H9 (cell line): ENCODE measurements at regions not wholly inside any gene's neighbourhood (a gene's known extent, or its start where the extent isn't known, plus 50 kb on each side); places are given as distances from the start of the nearest gene placed in this dataset.
A peak's percentile ranks its signal among the peaks of the same experiment; 100 is the strongest.

Experiments used
- DNase-seq: peaks from one replicate; pipeline ENCODE4 v3.0.0-alpha.2; 2017
- H2AFZ ChIP-seq: one replicate; pipeline ENCODE4 v1.6.1; 2013; ENCODE audit warnings: mild to moderate bottlenecking, low read length, control low read depth, moderate library complexity
- H2AK5ac ChIP-seq: 2 replicates; pipeline ENCODE4 v1.6.1; 2013; ENCODE audit warnings: low read length, control low read depth, mixed read lengths; ENCODE audit not compliant: insufficient read length
- H2BK120ac ChIP-seq: one replicate; pipeline ENCODE4 v1.6.1; 2013; ENCODE audit warnings: low read depth, mild to moderate bottlenecking, low read length, control low read depth, inconsistent platforms; ENCODE audit not compliant: poor library complexity, severe bottlenecking
- H2BK12ac ChIP-seq: 2 replicates; pipeline ENCODE4 v1.6.1; 2013; ENCODE audit warnings: low read length, control low read depth, mixed read lengths, low read depth; ENCODE audit not compliant: insufficient read length
- H2BK15ac ChIP-seq: 2 replicates; pipeline ENCODE4 v1.6.1; 2013; ENCODE audit warnings: low read depth, low read length, control low read depth
- H2BK20ac ChIP-seq: one replicate; pipeline ENCODE4 v1.6.1; 2013; ENCODE audit warnings: low read depth, mild to moderate bottlenecking, low read length, control low read depth, inconsistent platforms; ENCODE audit not compliant: poor library complexity, severe bottlenecking
- H2BK5ac ChIP-seq: 2 replicates; pipeline ENCODE4 v1.6.1; 2013; ENCODE audit warnings: low read length, control low read depth, mixed read lengths; ENCODE audit not compliant: insufficient read length
- H3K14ac ChIP-seq: 2 replicates; pipeline ENCODE4 v1.6.1; 2013; ENCODE audit warnings: low read length, control low read depth; ENCODE audit not compliant: insufficient read depth
- H3K18ac ChIP-seq: 2 replicates; pipeline ENCODE4 v1.6.1; 2013; ENCODE audit warnings: low read depth, mild to moderate bottlenecking, mixed read lengths, low read length, control low read depth; ENCODE audit not compliant: insufficient read length
- H3K23ac ChIP-seq: 2 replicates; pipeline ENCODE4 v1.6.1; 2013; ENCODE audit warnings: low read length, control low read depth, mixed read lengths, low read depth; ENCODE audit not compliant: insufficient read length
- H3K23me2 ChIP-seq: 2 replicates; pipeline ENCODE4 v1.6.1; 2013; ENCODE audit warnings: low read depth, mild to moderate bottlenecking, mixed read lengths, low read length, control low read depth; ENCODE audit not compliant: insufficient read length, poor library complexity, severe bottlenecking
- H3K27ac ChIP-seq: 2 replicates; pipeline ENCODE4 v1.5.1; 2013; ENCODE audit warnings: low read length, control low read depth, mixed read lengths, low read depth; ENCODE audit not compliant: insufficient read length
- H3K27me3 ChIP-seq: 2 replicates; pipeline ENCODE4 v1.6.1; 2013; ENCODE audit warnings: low read length, control low read depth, inconsistent platforms; ENCODE audit not compliant: insufficient read depth
- H3K4ac ChIP-seq: 2 replicates; pipeline ENCODE4 v1.6.1; 2013; ENCODE audit warnings: low read depth, mild to moderate bottlenecking, control low read depth, inconsistent platforms, low read length, moderate library complexity
- H3K4me1 ChIP-seq: 2 replicates; pipeline ENCODE4 v1.6.1; 2013; ENCODE audit warnings: low read length, control low read depth, inconsistent platforms; ENCODE audit not compliant: insufficient read depth
- H3K4me2 ChIP-seq: 2 replicates; pipeline ENCODE4 v1.6.1; 2013; ENCODE audit warnings: low read length, control low read depth, mixed read lengths; ENCODE audit not compliant: insufficient read length, insufficient read depth
- H3K56ac ChIP-seq: 2 replicates; pipeline ENCODE4 v1.6.1; 2013; ENCODE audit warnings: low read depth, mild to moderate bottlenecking, mixed read lengths, low read length, control low read depth; ENCODE audit not compliant: insufficient read length
- H3K79me1 ChIP-seq: 2 replicates; pipeline ENCODE4 v1.6.1; 2013; ENCODE audit warnings: low read depth, mild to moderate bottlenecking, moderate library complexity, low read length, control low read depth, inconsistent platforms; ENCODE audit not compliant: insufficient read depth, poor library complexity, severe bottlenecking
- H3K79me2 ChIP-seq: 2 replicates; pipeline ENCODE4 v1.6.1; 2013; ENCODE audit warnings: low read length, control low read depth, inconsistent platforms; ENCODE audit not compliant: insufficient read depth
- H3K9ac ChIP-seq: 2 replicates; pipeline ENCODE4 v1.6.1; 2013; ENCODE audit warnings: low read length, control low read depth, mixed read lengths; ENCODE audit not compliant: insufficient read length; ENCODE audit errors: extremely low read depth
- H3K9me3 ChIP-seq: one replicate; pipeline ENCODE4 v1.6.1; 2013; ENCODE audit warnings: low read depth, low read length, inconsistent platforms; ENCODE audit not compliant: control insufficient read depth
- H3T11ph ChIP-seq: one replicate; pipeline ENCODE4 v1.6.1; 2013; ENCODE audit warnings: mild to moderate bottlenecking, low read length, control low read depth, inconsistent platforms
- H4K20me1 ChIP-seq: one replicate; pipeline ENCODE4 v1.6.1; 2013; ENCODE audit not compliant: control insufficient read depth, insufficient read length, insufficient read depth
- H4K5ac ChIP-seq: 2 replicates; pipeline ENCODE4 v1.6.1; 2013; ENCODE audit warnings: low read depth, mild to moderate bottlenecking, mixed read lengths, low read length, control low read depth; ENCODE audit not compliant: insufficient read length
- H4K8ac ChIP-seq: replicated peaks from 2 replicates; pipeline ENCODE4 v1.6.1; 2013; ENCODE audit warnings: low read length, control low read depth, mixed read lengths, low read depth; ENCODE audit not compliant: insufficient read length
- H4K91ac ChIP-seq: 2 replicates; pipeline ENCODE4 v1.6.1; 2013; ENCODE audit warnings: low read depth, mild to moderate bottlenecking, moderate library complexity, mixed read lengths, low read length, control low read depth; ENCODE audit not compliant: insufficient read length
- H3K27ac Mint-ChIP-seq, 3 experiments: 2 replicates in 2 of 3; 3 replicates in 1 of 3; pipeline ENCODE4 v1.8.0; 2020 to 2021; ENCODE audit warnings: mixed read lengths in 3 of 3, mild to moderate bottlenecking in 1 of 3, moderate library complexity in 1 of 3
- H3K27me3 Mint-ChIP-seq: 2 replicates; pipeline ENCODE4 v1.8.0; 2021; ENCODE audit warnings: low read depth, mild to moderate bottlenecking, moderate library complexity, mixed read lengths
- H3K36me3 Mint-ChIP-seq, 3 experiments: 2 replicates in 2 of 3; 3 replicates in 1 of 3; pipeline ENCODE4 v1.8.0; 2020 to 2021; ENCODE audit warnings: low read depth in 3 of 3, mixed read lengths in 3 of 3; ENCODE audit not compliant: insufficient read depth in 1 of 3
- H3K4me1 Mint-ChIP-seq, 2 experiments: 2 replicates each; pipeline ENCODE4 v1.8.0; 2020; ENCODE audit warnings: mixed read lengths in 2 of 2
- H3K4me3 Mint-ChIP-seq, 2 experiments: 2 replicates in 1 of 2; 3 replicates in 1 of 2; pipeline ENCODE4 v1.8.0; 2020 to 2021; ENCODE audit warnings: mild to moderate bottlenecking in 2 of 2, mixed read lengths in 2 of 2, moderate library complexity in 1 of 2
- H3K9me3 Mint-ChIP-seq, 2 experiments: 2 replicates in 1 of 2; 3 replicates in 1 of 2; pipeline ENCODE4 v1.8.0; 2020; ENCODE audit warnings: mild to moderate bottlenecking in 2 of 2, mixed read lengths in 2 of 2, moderate library complexity in 1 of 2
- CTCF ChIP-seq: fragments of 200-600 bp; sonication (generic); conservative IDR thresholded peaks from 3 replicates; pipeline ENCODE4 v1.8.0; 2021; ENCODE audit warnings: antibody characterized with exemption, mild to moderate bottlenecking
- WGBS: extraction: QIAGEN DNeasy Blood & Tissue Kit; methylation state at CpG from one replicate; pipeline ENCODE4 v1.1.7; 2013; ENCODE audit warnings: missing lambda C conversion rate, low lambda C conversion rate, mixed read lengths; ENCODE audit not compliant: insufficient read length; ENCODE audit errors: extremely low coverage; 5-methylcytosine and 5-hydroxymethylcytosine counted together

GRCh38 chrX:33741807-33742206 is 390.3 kb downstream of the FAM47A start:
- no peak overlapping the region for H2BK120ac ChIP-seq
- no peak overlapping the region for H4K5ac ChIP-seq
- no peak overlapping the region for H3K27ac ChIP-seq
- no peak overlapping the region for H3K23ac ChIP-seq
- no peak overlapping the region for H3K56ac ChIP-seq
- no peak overlapping the region for H3T11ph ChIP-seq
- no peak overlapping the region for H2BK15ac ChIP-seq
- no peaks in the 10 kb centered on the region for H3K4me1 ChIP-seq
- peak overlapping the region in 1 of 3 experiments; percentile 65; a peak in 1 of 7 replicates for H3K27ac Mint-ChIP-seq
- H4K91ac ChIP-seq = no peak overlapping the region
- peaks cover 15 to 17% of the 10 kb centered on the region in 2 experiments for H3K4me1 Mint-ChIP-seq
- H3K27me3 ChIP-seq = no peaks in the 10 kb centered on the region
- no peaks in the 10 kb centered on the region for H3K79me1 ChIP-seq
- WGBS = no CpG with 5 or more reads among the region's 11 CpGs
- peaks cover 28 to 67% of the 10 kb centered on the region in 2 experiments for H3K9me3 Mint-ChIP-seq
- H4K8ac ChIP-seq = no peak overlapping the region
- no peak overlapping the region for H2BK20ac ChIP-seq
- H3K79me2 ChIP-seq = no peaks in the 10 kb centered on the region
- no peak overlapping the region for H3K4me3 Mint-ChIP-seq
- H3K4me2 ChIP-seq = no peak overlapping the region
- no peaks in the 10 kb centered on the region for H3K27me3 Mint-ChIP-seq
- H2BK5ac ChIP-seq = no peak overlapping the region
- H3K23me2 ChIP-seq = no peaks in the 10 kb centered on the region
- no peak overlapping the region for H3K4ac ChIP-seq
- TF ChIP-seq CTCF = peak; percentile 53; the same call in 2 of the 3 replicates
- H3K14ac ChIP-seq = no peak overlapping the region
- DNase-seq = peak; percentile 74
- no peaks in the 10 kb centered on the region for H3K9me3 ChIP-seq
- no peak overlapping the region for H3K9ac ChIP-seq
- no peak overlapping the region for H3K18ac ChIP-seq
- H3K36me3 Mint-ChIP-seq = peaks cover 3 to 13% (median 10%) of the 10 kb centered on the region in 3 experiments; a peak in 4 of 7 replicates
- H2AFZ ChIP-seq = no peak overlapping the region
- no peaks in the 10 kb centered on the region for H4K20me1 ChIP-seq
- no peak overlapping the region for H2AK5ac ChIP-seq
- H2BK12ac ChIP-seq = no peak overlapping the region
